Right lobe of liver (tissue), 4 donors: ENCODE measurements at regions not wholly inside any gene's neighbourhood (a gene's known extent, or its start where the extent isn't known, plus 50 kb on each side); places are given as distances from the start of the nearest gene placed in this dataset.

Experiments
- POLR2A ChIP-seq: fragments of 450-650 bp; IDR thresholded peaks from one replicate; pipeline ENCODE4 v1.6.1; 2017; ENCODE audit warnings: antibody characterized with exemption, mild to moderate bottlenecking
- TF ChIP-seq, protein P1 (sequence below), 4 donors: fragments of 200-600 bp in 3 of 4; fragments of 450-650 bp in 1 of 4; IDR thresholded peaks; one replicate each; pipeline versions ENCODE4 v1.5.1 to v1.8.0; 2016 to 2022; ENCODE audit warnings: antibody characterized with exemption in 4 of 4, mild to moderate bottlenecking in 2 of 4
- donor health status: DM: no; HTN: no; CAD: no.
- donor health status: DM: no; HTN: no; CAD: no.
- donor health status: DM: no; HTN: yes; CAD: no.

DNA sequence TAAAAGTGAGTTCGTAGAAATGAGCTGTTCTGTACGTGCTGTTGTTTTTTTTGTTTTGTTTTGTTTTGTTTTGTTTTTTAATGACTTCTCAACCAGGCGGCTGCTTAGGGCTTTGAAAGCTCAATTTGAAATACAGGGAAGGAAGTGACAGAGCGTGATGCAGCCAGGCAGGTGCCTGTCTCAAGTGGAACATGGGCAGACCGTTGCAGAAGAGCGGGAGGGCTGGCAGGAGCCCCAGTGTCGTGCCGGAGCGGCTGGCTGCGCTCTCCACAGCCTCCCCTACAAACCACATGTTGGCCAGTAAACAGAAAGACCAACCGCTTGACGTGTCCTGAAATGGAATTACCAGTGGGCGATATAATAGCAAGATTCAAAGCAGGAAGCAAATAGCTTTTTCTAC, 164.9 kb upstream of the RREB1 start:
- TF ChIP-seq, protein P1, sequence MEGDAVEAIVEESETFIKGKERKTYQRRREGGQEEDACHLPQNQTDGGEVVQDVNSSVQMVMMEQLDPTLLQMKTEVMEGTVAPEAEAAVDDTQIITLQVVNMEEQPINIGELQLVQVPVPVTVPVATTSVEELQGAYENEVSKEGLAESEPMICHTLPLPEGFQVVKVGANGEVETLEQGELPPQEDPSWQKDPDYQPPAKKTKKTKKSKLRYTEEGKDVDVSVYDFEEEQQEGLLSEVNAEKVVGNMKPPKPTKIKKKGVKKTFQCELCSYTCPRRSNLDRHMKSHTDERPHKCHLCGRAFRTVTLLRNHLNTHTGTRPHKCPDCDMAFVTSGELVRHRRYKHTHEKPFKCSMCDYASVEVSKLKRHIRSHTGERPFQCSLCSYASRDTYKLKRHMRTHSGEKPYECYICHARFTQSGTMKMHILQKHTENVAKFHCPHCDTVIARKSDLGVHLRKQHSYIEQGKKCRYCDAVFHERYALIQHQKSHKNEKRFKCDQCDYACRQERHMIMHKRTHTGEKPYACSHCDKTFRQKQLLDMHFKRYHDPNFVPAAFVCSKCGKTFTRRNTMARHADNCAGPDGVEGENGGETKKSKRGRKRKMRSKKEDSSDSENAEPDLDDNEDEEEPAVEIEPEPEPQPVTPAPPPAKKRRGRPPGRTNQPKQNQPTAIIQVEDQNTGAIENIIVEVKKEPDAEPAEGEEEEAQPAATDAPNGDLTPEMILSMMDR (IDR thresholded peaks at IDR 0.05): no peak
- no peak for TF ChIP-seq POLR2A
